Epithelial cell of esophagus (primary cell): ENCODE measurements at regions not wholly inside any gene's neighbourhood (a gene's known extent, or its start where the extent isn't known, plus 50 kb on each side); places are given as distances from the start of the nearest gene placed in this dataset.
A peak's percentile ranks its signal among the peaks of the same experiment; 100 is the strongest.

ENCODE experiments used
- DNase-seq: peaks from one replicate; pipeline ENCODE4 v3.0.0; 2010; ENCODE audit warnings: low read depth
- H3K4me3 ChIP-seq: 2 replicates; pipeline ENCODE4 v1.5.1; 2011; ENCODE audit warnings: mild to moderate bottlenecking, low read length, control low read depth
- TF ChIP-seq, protein P1 (sequence below): IDR thresholded peaks from 2 replicates; pipeline ENCODE4 v1.5.1; 2011; ENCODE audit warnings: low read depth, mild to moderate bottlenecking, low read length, control low read depth, inconsistent platforms; ENCODE audit not compliant: insufficient read depth; ENCODE audit errors: missing control alignments

DNA sequence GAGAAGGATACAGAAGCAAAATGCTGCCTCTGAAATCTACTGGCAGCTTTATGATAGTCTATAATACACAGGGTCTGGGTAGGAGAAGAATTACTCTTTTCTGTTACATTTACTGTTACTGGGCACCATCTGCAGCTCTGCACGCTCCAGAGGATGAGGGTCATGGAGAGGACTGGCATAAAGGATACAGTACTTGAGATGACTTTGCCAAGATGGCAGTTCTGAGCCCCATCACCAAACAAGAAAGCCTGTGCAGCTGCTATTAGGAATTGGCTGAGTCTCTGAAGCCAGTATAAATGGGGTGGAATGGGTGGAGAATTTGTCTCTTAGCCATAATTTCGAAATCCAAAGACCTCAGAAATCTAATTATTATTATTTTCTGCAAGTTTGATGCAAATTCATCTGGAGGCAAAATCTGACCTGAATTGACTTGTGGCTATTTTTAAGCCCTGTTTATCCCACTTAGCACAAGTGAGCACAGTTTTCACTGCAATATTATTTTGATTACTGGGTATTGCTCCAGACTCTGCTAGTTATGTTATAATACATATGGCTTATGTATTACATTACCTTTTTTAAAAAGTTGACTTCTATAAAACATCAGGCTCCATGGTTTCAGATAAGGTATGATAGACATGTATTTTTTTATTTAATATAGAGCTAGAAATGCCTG, 579.5 kb downstream of the MBD2 start:
- DNase-seq, result no peak
- no peak overlapping the region for H3K4me3 ChIP-seq
- TF ChIP-seq, protein P1, sequence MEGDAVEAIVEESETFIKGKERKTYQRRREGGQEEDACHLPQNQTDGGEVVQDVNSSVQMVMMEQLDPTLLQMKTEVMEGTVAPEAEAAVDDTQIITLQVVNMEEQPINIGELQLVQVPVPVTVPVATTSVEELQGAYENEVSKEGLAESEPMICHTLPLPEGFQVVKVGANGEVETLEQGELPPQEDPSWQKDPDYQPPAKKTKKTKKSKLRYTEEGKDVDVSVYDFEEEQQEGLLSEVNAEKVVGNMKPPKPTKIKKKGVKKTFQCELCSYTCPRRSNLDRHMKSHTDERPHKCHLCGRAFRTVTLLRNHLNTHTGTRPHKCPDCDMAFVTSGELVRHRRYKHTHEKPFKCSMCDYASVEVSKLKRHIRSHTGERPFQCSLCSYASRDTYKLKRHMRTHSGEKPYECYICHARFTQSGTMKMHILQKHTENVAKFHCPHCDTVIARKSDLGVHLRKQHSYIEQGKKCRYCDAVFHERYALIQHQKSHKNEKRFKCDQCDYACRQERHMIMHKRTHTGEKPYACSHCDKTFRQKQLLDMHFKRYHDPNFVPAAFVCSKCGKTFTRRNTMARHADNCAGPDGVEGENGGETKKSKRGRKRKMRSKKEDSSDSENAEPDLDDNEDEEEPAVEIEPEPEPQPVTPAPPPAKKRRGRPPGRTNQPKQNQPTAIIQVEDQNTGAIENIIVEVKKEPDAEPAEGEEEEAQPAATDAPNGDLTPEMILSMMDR, result no peak

DNA sequence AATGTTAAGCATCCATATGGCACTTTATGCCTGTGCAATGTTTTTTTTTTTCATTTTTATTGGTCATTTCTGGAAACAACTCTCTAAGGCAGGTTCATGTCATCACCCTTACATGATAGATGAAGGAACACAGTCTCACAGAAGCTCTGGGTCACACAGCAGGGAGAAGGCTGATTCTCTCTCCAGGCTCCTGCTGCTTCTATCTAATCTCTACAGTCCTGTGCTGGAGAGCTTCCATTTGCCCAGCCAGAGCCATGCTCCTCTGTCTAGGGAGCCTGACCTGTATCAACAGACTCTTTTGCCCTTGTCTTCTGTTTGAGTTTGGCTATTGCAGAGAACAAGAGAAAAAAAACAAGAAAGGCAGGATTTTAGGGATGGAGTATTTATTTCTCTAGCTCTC, 584.8 kb downstream of the MBD2 start:
- no peak overlapping the region for H3K4me3 ChIP-seq
- no peak for DNase-seq
- TF ChIP-seq, protein P1, result no peak

DNA sequence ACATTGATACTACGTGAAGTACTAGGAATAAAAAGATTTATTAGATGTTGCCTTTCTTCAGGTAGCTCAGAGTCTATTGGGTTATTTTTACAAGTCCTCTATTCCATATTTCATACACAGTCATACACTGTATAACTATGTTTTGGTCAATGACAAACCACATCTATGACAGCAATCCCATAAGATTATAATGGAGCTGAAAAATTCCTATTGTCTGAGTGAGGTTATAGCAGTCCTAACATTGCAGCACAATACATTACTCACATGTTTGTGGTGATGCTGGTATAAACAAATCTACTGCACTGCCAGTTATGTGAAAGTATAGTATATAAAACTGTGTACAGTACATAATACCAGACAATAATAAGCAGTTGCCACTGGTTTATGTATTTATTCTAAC, 595.1 kb downstream of the MBD2 start:
- no peak overlapping the region for H3K4me3 ChIP-seq
- TF ChIP-seq, protein P1, result no peak
- peak; percentile 2 for DNase-seq

DNA sequence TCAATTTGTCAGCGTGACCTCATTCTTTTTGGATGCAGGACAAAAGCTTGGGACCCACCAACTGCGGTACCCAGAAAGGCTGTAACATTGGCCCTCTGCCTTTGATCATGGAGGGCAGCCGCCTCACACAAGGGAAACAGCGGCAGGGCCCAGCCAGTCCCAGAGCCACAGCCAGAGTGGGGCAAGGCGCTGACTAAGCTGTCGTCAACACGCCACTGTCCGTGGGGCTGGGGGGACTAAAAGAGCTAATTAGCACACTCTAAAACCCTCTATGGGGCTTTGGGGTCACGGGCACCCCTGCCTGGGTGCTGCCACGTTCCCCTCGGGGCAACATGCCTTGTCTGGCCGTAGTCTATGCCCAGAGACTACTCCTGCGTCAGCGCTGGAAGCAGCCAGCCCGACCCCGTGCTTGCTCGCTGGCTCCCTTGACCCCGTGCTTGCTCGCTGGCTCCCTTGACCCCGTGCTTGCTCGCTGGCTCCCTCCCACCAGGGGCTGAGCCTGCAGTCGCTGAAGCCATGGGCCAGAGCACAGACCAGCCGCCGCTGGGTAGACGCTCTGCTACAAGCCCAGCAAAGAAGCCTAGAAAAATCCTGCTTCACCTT, 598.4 kb downstream of the MBD2 start:
- H3K4me3 ChIP-seq, result no peak overlapping the region
- no peak for DNase-seq
- TF ChIP-seq, protein P1, result no peak

DNA sequence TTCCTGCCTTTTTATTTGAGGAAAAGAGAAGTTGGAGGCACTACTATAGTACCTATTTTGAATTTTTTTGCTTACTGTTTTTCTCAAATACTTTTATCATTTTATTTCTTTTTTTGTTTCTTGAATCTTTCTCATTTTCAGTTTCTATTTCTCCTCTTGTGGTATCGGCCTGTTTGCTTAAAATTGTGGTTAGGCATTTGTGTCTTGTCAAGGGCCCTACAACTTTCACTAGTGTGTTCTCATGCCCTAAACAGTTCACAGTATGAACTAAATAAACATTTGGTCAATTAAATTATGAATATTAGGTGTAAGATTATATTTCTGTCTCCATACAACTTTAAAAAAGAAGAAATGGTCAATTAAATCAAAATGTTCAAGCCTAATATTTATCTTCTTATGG, 613.5 kb downstream of the MBD2 start:
- TF ChIP-seq, protein P1, result no peak
- no peak for DNase-seq
- no peak overlapping the region for H3K4me3 ChIP-seq

DNA sequence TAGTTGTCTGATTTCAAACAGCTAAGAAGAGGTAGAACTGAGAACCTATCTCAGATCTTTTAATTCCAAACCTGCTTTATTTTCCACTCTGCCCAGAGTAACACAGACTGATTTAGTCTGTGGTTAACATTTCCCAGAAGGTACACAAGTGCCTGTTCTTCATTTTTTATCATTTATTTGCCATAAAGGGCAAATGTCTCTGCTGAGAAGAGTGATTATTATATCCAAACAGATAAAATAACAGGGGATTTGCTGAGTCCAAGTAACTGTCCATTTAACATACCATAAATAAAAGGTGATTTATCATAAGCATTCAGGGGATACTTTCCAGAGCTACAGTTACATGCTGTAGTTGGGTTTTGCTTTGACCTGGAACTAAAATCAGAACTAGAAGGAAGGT, 617.7 kb downstream of the MBD2 start:
- DNase-seq, result no peak
- H3K4me3 ChIP-seq, result no peak overlapping the region
- TF ChIP-seq, protein P1, result no peak

DNA sequence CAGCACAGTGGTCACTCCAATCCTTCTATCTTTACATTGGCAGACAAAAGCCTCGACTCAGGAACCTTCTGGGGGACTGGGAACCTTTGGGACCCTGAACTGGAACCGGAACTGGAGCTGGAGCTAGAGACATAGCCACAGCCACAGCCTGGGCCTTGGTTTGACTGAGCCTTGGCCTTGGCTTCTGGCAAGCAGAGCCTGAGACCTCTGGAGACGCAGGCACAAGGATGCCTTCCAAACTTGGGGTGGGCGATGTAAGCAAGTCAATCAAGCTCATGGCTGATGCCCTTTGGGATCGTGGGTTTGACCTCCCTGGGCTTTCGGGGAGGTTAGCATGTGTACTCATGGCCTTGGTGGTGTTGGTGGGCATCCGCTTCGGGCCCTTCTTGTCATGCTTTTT, 619.3 kb downstream of the MBD2 start:
- no peak overlapping the region for H3K4me3 ChIP-seq
- no peak for DNase-seq
- TF ChIP-seq, protein P1, result no peak
